ENCODE measurements at regions not wholly inside any gene's neighbourhood (a gene's known extent, or its start where the extent isn't known, plus 50 kb on each side); places are given as distances from the start of the nearest gene placed in this dataset.

DNA sequence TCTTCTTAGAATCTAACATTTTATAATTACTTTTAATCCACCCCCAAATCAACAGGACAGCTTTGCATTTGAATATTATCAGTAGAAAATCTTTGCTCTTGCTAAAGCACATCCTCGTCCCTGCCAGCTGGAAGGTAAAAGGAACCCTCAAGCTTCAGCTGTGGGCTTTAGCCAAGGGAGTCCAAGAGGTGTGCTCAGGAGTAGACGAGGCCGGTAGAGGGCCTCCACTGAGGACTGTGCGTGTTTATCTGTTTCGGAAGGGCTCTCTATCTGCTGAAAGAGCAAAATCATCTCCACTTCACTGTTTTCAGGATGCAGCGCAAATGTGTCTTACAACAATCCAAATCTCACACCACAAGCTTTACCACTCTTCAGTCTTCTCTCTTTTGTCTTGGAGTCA is 257.4 kb upstream of the IL12A start:
- DNase-seq (ENCODE audit: low read depth) = no peak
- TF ChIP-seq MAX (IDR thresholded peaks at IDR 0.05; ENCODE audit: low read depth, low read length) (no peak), CTCF (IDR thresholded peaks at IDR 0.05; ENCODE audit: low read depth, low read length) (no peak), MYC (IDR thresholded peaks at IDR 0.05; ENCODE audit: low read depth, low read length) (no peak), POLR2A (IDR thresholded peaks at IDR 0.05; ENCODE audit: extremely low read depth, insufficient read length) (no peak)
- no peak overlapping the region for H3K4me3 ChIP-seq (ENCODE audit: low read depth, low read length)

DNA sequence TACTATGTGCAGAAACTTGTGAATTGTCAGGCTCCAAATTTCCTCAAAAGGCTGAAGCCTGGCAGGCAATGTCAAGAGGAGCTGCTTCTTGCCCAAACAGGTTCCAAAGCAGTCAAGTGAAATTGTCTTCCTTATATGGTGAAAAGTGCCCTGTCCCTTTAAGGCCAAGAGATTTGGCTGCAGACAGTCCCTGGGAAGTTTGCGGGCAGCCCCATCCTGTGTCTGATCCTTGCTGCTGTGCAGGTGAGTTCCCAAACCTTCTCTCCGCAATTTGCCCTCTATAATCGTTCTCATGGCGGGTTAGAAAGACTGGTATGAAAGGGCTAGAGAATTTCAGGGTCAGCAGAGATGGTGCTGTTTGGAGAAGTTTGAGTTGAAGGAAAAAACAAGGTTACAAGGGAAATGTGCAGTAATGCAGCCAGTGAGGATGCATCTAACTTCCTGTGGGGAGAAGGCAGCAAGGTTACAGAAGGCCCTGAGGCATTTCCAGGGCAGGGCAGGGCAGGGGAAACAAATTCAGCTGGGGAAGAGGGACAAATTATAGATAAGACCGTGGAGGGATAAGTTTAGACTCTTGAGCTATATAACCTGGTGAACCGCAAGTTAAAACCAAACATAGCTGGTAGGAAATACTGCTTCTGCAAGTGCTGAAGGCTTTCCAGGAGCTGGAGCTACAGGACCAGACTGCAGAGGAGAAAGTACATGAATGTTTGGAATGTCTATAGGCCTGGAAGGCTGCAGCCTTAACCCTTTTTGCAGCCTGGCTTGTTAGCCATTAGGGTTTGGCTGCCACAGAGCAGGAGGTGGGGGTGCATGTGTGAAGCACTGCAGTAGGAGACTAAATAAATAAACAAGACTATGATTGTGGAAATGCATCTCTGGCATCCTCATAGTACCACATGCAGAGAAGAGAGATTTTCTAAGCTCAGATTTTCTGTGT is 256.2 kb upstream of the IL12A start:
- H3K4me3 ChIP-seq (ENCODE audit: low read depth, low read length) = no peak overlapping the region
- TF ChIP-seq POLR2A (IDR thresholded peaks at IDR 0.05; ENCODE audit: extremely low read depth, insufficient read length) = no peak
- no peak for TF ChIP-seq MYC (IDR thresholded peaks at IDR 0.05; ENCODE audit: low read depth, low read length)
- no peak for TF ChIP-seq MAX (IDR thresholded peaks at IDR 0.05; ENCODE audit: low read depth, low read length)
- TF ChIP-seq CTCF (IDR thresholded peaks at IDR 0.05; ENCODE audit: low read depth, low read length) = no peak
- no peak for DNase-seq (ENCODE audit: low read depth)

DNA sequence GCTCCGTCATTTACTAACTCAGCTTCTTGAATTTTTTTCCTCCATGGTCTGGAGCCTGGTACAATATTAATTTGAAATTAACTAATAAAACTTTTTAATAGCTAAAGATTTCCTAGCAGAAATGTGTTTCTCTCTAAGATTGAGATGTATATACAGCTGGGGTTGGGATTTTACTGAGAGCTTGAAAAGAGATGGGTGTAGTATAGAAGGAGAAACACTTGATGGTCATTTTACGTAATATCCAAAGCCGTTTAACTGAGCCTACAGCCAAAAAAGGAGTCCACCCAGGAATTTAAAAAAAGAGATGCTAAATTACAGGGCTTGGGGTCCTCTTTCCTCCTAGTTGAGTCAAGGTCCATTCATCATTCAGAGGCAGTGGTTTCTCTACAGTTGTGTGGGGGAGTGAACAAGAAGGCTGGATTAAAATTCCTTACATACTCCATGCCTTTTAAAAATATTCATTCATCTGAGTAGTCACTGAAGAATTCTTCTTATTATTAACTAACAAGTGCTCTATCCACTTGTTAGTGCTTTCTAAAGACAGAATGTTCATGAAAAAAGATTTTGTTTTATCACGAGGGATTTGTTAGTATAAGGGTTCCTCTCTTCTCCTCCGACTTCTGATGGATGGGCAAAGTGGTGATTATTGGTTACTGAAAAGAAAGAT is 255.3 kb upstream of the IL12A start:
- no peak for DNase-seq (ENCODE audit: low read depth)
- TF ChIP-seq MYC (IDR thresholded peaks at IDR 0.05; ENCODE audit: low read depth, low read length) (no peak), MAX (IDR thresholded peaks at IDR 0.05; ENCODE audit: low read depth, low read length) (no peak), POLR2A (IDR thresholded peaks at IDR 0.05; ENCODE audit: extremely low read depth, insufficient read length) (no peak), CTCF (IDR thresholded peaks at IDR 0.05; ENCODE audit: low read depth, low read length) (no peak)

GRCh38 chr3:159734681-159735080 is 254.0 kb upstream of the IL12A start:
- H3K4me3 ChIP-seq (ENCODE audit: low read depth, low read length) = no peak overlapping the region
- TF ChIP-seq MYC (IDR thresholded peaks at IDR 0.05; ENCODE audit: low read depth, low read length) = no peak
- TF ChIP-seq MAX (IDR thresholded peaks at IDR 0.05; ENCODE audit: low read depth, low read length) = no peak
- no peak for DNase-seq (ENCODE audit: low read depth)

More for the DNA sequence above, 255.3 kb upstream of the IL12A start:
- H3K4me3 ChIP-seq (ENCODE audit: low read depth, low read length) = no peak overlapping the region

DNA sequence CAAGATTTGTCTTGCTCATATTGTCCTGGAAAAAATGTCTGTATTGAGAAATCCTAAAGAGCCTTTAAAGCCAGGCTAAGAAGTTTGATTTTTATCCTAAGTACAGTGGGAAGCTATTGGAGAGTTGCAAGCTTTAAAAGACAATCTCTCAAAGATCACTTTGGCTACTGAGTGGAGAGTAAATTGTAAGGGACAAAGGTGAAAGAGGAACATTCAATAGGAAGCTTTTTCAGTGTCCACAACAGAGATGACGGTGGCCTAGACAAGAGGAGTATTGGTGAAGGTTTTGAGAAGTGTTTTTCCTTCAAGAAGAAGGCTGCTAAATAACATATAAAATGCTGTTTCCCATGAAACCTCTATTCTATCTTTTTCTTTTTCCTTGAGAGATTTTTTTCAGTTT is 249.5 kb upstream of the IL12A start:
- no peak for DNase-seq (ENCODE audit: low read depth)
- H3K4me3 ChIP-seq (ENCODE audit: low read depth, low read length) = no peak overlapping the region
- TF ChIP-seq CTCF (IDR thresholded peaks at IDR 0.05; ENCODE audit: low read depth, low read length) (no peak), POLR2A (IDR thresholded peaks at IDR 0.05; ENCODE audit: extremely low read depth, insufficient read length) (no peak), MYC (IDR thresholded peaks at IDR 0.05; ENCODE audit: low read depth, low read length) (no peak), MAX (IDR thresholded peaks at IDR 0.05; ENCODE audit: low read depth, low read length) (no peak)

DNA sequence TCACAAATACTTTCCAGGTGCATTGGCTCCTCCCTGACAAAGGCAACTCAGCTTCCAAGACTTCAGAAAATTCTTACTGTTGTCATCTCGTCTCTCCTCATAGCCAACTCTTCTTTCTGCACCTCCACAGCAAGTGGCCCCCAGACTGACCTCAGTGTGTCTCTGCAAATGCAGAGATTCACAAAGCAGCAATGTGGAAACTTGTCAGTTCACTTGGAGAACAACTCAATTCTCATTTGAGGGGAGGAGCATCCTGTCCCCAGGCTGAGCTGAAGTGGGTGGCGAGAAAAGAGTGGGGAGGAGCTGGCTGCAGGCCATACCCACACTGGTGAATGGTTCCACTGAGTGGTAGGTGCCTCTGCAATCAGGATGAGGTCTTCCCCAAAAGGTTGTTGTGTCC is 248.7 kb upstream of the IL12A start:
- H3K4me3 ChIP-seq (ENCODE audit: low read depth, low read length) = no peak overlapping the region
- no peak for DNase-seq (ENCODE audit: low read depth)
- no peak for TF ChIP-seq MAX (IDR thresholded peaks at IDR 0.05; ENCODE audit: low read depth, low read length)
- TF ChIP-seq MYC (IDR thresholded peaks at IDR 0.05; ENCODE audit: low read depth, low read length) = no peak
- TF ChIP-seq CTCF (IDR thresholded peaks at IDR 0.05; ENCODE audit: low read depth, low read length) = no peak
- no peak for TF ChIP-seq POLR2A (IDR thresholded peaks at IDR 0.05; ENCODE audit: extremely low read depth, insufficient read length)

All from NB4 (cell line).